Esophagus squamous epithelium (tissue), 4 donors: ENCODE measurements at regions not wholly inside any gene's neighbourhood (a gene's known extent, or its start where the extent isn't known, plus 50 kb on each side); places are given as distances from the start of the nearest gene placed in this dataset.

ENCODE experiments used
- POLR2A ChIP-seq, 4 donors: fragments of 450-650 bp; IDR thresholded peaks; one replicate each; pipeline ENCODE4 v1.6.1; 2017; ENCODE audit warnings: antibody characterized with exemption in 4 of 4, mild to moderate bottlenecking in 4 of 4, moderate library complexity in 3 of 4
- TF ChIP-seq, protein P1 (sequence below), 6 experiments: fragments of 450-650 bp in 4 of 6; fragments of 200-600 bp in 2 of 6; sonication (generic) in 2 of 6; IDR thresholded peaks; one replicate each; pipeline ENCODE4 v1.5.1; 2016 to 2019; ENCODE audit warnings: antibody characterized with exemption in 6 of 6, mild to moderate bottlenecking in 4 of 6, moderate library complexity in 4 of 6

- TF ChIP-seq, protein P1, sequence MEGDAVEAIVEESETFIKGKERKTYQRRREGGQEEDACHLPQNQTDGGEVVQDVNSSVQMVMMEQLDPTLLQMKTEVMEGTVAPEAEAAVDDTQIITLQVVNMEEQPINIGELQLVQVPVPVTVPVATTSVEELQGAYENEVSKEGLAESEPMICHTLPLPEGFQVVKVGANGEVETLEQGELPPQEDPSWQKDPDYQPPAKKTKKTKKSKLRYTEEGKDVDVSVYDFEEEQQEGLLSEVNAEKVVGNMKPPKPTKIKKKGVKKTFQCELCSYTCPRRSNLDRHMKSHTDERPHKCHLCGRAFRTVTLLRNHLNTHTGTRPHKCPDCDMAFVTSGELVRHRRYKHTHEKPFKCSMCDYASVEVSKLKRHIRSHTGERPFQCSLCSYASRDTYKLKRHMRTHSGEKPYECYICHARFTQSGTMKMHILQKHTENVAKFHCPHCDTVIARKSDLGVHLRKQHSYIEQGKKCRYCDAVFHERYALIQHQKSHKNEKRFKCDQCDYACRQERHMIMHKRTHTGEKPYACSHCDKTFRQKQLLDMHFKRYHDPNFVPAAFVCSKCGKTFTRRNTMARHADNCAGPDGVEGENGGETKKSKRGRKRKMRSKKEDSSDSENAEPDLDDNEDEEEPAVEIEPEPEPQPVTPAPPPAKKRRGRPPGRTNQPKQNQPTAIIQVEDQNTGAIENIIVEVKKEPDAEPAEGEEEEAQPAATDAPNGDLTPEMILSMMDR (IDR thresholded peaks at IDR 0.05), result no peak
- TF ChIP-seq POLR2A (IDR thresholded peaks at IDR 0.05), result no peak
These were observed 159.3 kb downstream of the MTRR start for GRCh38 chr5:8028243-8028642.
